Activated T-cell treated with anti-CD3 and anti-CD28 coated beads for 24 hours (primary cell): ENCODE measurements at regions not wholly inside any gene's neighbourhood (a gene's known extent, or its start where the extent isn't known, plus 50 kb on each side); places are given as distances from the start of the nearest gene placed in this dataset.

ENCODE experiments used
- DNase-seq: peaks from one replicate; pipeline ENCODE4 v3.0.0-alpha.2; 2020; ENCODE audit warnings: low read depth

GRCh38 chr7:26042237-26042636 lies 109.8 kb upstream of the NFE2L3 start:
- no peak for DNase-seq

GRCh38 chr7:26043801-26044200 lies 108.2 kb upstream of the NFE2L3 start:
- DNase-seq = no peak

- DNase-seq = no peak
These were observed 107.7 kb upstream of the NFE2L3 start for GRCh38 chr7:26044320-26044719.

GRCh38 chr7:26046150-26046549 lies 105.8 kb upstream of the NFE2L3 start:
- DNase-seq = no peak

- DNase-seq = no peak
These were observed 105.1 kb upstream of the NFE2L3 start for GRCh38 chr7:26046878-26047277.

- DNase-seq = no peak
These were observed 103.3 kb upstream of the NFE2L3 start for GRCh38 chr7:26048663-26049062.

- DNase-seq = no peak
These were observed 102.9 kb upstream of the NFE2L3 start for GRCh38 chr7:26049081-26049480.

GRCh38 chr7:26051021-26051420 lies 101.0 kb upstream of the NFE2L3 start:
- no peak for DNase-seq

- DNase-seq = no peak
These were observed 99.3 kb upstream of the NFE2L3 start for GRCh38 chr7:26052706-26053105.

GRCh38 chr7:26054386-26054785 lies 97.6 kb upstream of the NFE2L3 start:
- no peak for DNase-seq

GRCh38 chr7:26055241-26055640 lies 96.8 kb upstream of the NFE2L3 start:
- DNase-seq = no peak

- no peak for DNase-seq
These were observed 91.0 kb upstream of the NFE2L3 start for GRCh38 chr7:26060733-26061677.

GRCh38 chr7:26061678-26062603 lies 90.1 kb upstream of the NFE2L3 start:
- DNase-seq = peak; percentile 54

GRCh38 chr7:26065652-26066051 lies 86.3 kb upstream of the NFE2L3 start:
- no peak for DNase-seq

- DNase-seq = no peak
These were observed 85.3 kb upstream of the NFE2L3 start for GRCh38 chr7:26066736-26067135.

GRCh38 chr7:26070290-26070689 lies 81.7 kb upstream of the NFE2L3 start:
- DNase-seq = no peak

GRCh38 chr7:26071622-26072456 lies 80.2 kb upstream of the NFE2L3 start:
- DNase-seq = no peak

GRCh38 chr7:26073041-26073440 lies 79.0 kb upstream of the NFE2L3 start:
- DNase-seq = no peak

GRCh38 chr7:26074919-26075318 lies 77.1 kb upstream of the NFE2L3 start:
- DNase-seq = no peak

GRCh38 chr7:26076691-26077090 lies 75.3 kb upstream of the NFE2L3 start:
- no peak for DNase-seq

- DNase-seq = peak; percentile 74
These were observed 73.3 kb upstream of the NFE2L3 start for GRCh38 chr7:26078437-26079336.
